GM04503 (cell line): ENCODE measurements at regions not wholly inside any gene's neighbourhood (a gene's known extent, or its start where the extent isn't known, plus 50 kb on each side); places are given as distances from the start of the nearest gene placed in this dataset.
"Not testable (repeated sequence)": the region's sequence is repeated elsewhere in the genome, so short reads cannot be mapped to it uniquely, and the experiment has no call there.

Experiments
- DNase-seq: peaks from one replicate; pipeline ENCODE4 v3.0.0-alpha.2; 2012; ENCODE audit warnings: low read depth

- DNase-seq, result no peak
Measured at GRCh38 chr4:156401371-156401770, 447.7 kb upstream of the CTSO start.

GRCh38 chr4:156396534-156396933 lies 442.9 kb upstream of the CTSO start:
- DNase-seq, result no peak

GRCh38 chr4:156391325-156391653 lies 437.6 kb upstream of the CTSO start:
- DNase-seq, result no peak

GRCh38 chr4:156390599-156391324 lies 437.1 kb upstream of the CTSO start:
- DNase-seq, result peak; percentile 70

- peak; percentile 71 for DNase-seq
Measured at GRCh38 chr4:156388826-156389225, 435.2 kb upstream of the CTSO start.

GRCh38 chr4:156378033-156378665 lies 424.5 kb upstream of the CTSO start:
- DNase-seq, result no peak

- DNase-seq, result peak; percentile 56
Measured at GRCh38 chr4:156377036-156377710, 423.5 kb upstream of the CTSO start.

GRCh38 chr4:156374894-156375293 lies 421.2 kb upstream of the CTSO start:
- no peak for DNase-seq

GRCh38 chr4:156374069-156374468 lies 420.4 kb upstream of the CTSO start:
- DNase-seq, result no peak

GRCh38 chr4:156367502-156367901 lies 413.8 kb upstream of the CTSO start:
- DNase-seq, result not testable (repeated sequence)

- no peak for DNase-seq
Measured at GRCh38 chr4:156362581-156362980, 408.9 kb upstream of the CTSO start.

GRCh38 chr4:156347412-156348075 lies 393.9 kb upstream of the CTSO start:
- no peak for DNase-seq

GRCh38 chr4:156346959-156347385 lies 393.3 kb upstream of the CTSO start:
- no peak for DNase-seq

- no peak for DNase-seq
Measured at GRCh38 chr4:156344397-156344796, 390.7 kb upstream of the CTSO start.

GRCh38 chr4:156336511-156336910 lies 382.8 kb upstream of the CTSO start:
- no peak for DNase-seq

- no peak for DNase-seq
Measured at GRCh38 chr4:156335721-156336120, 382.1 kb upstream of the CTSO start.

- no peak for DNase-seq
Measured at GRCh38 chr4:156330436-156331031, 376.9 kb upstream of the CTSO start.

- DNase-seq, result no peak
Measured at GRCh38 chr4:156329779-156330178, 376.1 kb upstream of the CTSO start.

GRCh38 chr4:156328882-156329281 lies 375.2 kb upstream of the CTSO start:
- no peak for DNase-seq

GRCh38 chr4:156326246-156326645 lies 372.6 kb upstream of the CTSO start:
- DNase-seq, result no peak

- DNase-seq, result peak; percentile 59
Measured at GRCh38 chr4:156322592-156322991, 368.9 kb upstream of the CTSO start.

GRCh38 chr4:156321203-156321602 lies 367.5 kb upstream of the CTSO start:
- DNase-seq, result peak; percentile 54
